DMS153 treated with DMSO at 0.1 percent for 48 hours (cell line): ENCODE measurements at regions not wholly inside any gene's neighbourhood (a gene's known extent, or its start where the extent isn't known, plus 50 kb on each side); places are given as distances from the start of the nearest gene placed in this dataset.

ENCODE experiments used
- DNase-seq: peaks from one replicate; lab custom pipeline; 2025; ENCODE audit not compliant: unreplicated experiment; lab: John Stamatoyannopoulos, UW

GRCh38 chr1:212221801-212222200, 63.4 kb upstream of the PPP2R5A start:
- DNase-seq = no peak

- DNase-seq = no peak
Observed at GRCh38 chr1:212224102-212224501, 61.1 kb upstream of the PPP2R5A start.

GRCh38 chr1:212225416-212225815, 59.8 kb upstream of the PPP2R5A start:
- DNase-seq = no peak

GRCh38 chr1:212225871-212226302, 59.3 kb upstream of the PPP2R5A start:
- DNase-seq = no peak

- no peak for DNase-seq
Observed at GRCh38 chr1:212226467-212226866, 58.7 kb upstream of the PPP2R5A start.

GRCh38 chr1:212228076-212228475, 57.1 kb upstream of the PPP2R5A start:
- DNase-seq = no peak

- DNase-seq = no peak
Observed at GRCh38 chr1:212228591-212229119, 56.6 kb upstream of the PPP2R5A start.

GRCh38 chr1:212229654-212230053, 55.6 kb upstream of the PPP2R5A start:
- no peak for DNase-seq

GRCh38 chr1:212230329-212230728, 54.9 kb upstream of the PPP2R5A start:
- no peak for DNase-seq

- DNase-seq = no peak
Observed at GRCh38 chr1:212231372-212231771, 53.8 kb upstream of the PPP2R5A start.

- no peak for DNase-seq
Observed at GRCh38 chr1:212232090-212232489, 53.1 kb upstream of the PPP2R5A start.

GRCh38 chr1:212233321-212233720, 51.9 kb upstream of the PPP2R5A start:
- DNase-seq = no peak

GRCh38 chr1:212234431-212235395, 50.5 kb upstream of the PPP2R5A start:
- DNase-seq = peak; percentile 39
